Ovary (tissue), 3 donors: ENCODE measurements at regions not wholly inside any gene's neighbourhood (a gene's known extent, or its start where the extent isn't known, plus 50 kb on each side); places are given as distances from the start of the nearest gene placed in this dataset.

Experiments used
- EP300 ChIP-seq: sonication (generic); formaldehyde crosslinking; IDR thresholded peaks from one replicate; pipeline ENCODE4 v1.6.1; 2017; ENCODE audit warnings: antibody characterized with exemption
- POLR2A ChIP-seq: fragments of 450-650 bp; IDR thresholded peaks from one replicate; pipeline ENCODE4 v1.6.1; 2017; ENCODE audit warnings: antibody characterized with exemption, mild to moderate bottlenecking, moderate library complexity
- TF ChIP-seq, protein P1 (sequence below), 3 donors: fragments of 450-650 bp in 2 of 3; fragments of 200-600 bp in 1 of 3; IDR thresholded peaks; one replicate each; pipeline versions ENCODE4 v1.5.1 to v1.8.0; 2016 to 2022; ENCODE audit warnings: antibody characterized with exemption in 3 of 3, mild to moderate bottlenecking in 1 of 3
- donor health status: DM: no; HTN: no; CAD: no.

DNA sequence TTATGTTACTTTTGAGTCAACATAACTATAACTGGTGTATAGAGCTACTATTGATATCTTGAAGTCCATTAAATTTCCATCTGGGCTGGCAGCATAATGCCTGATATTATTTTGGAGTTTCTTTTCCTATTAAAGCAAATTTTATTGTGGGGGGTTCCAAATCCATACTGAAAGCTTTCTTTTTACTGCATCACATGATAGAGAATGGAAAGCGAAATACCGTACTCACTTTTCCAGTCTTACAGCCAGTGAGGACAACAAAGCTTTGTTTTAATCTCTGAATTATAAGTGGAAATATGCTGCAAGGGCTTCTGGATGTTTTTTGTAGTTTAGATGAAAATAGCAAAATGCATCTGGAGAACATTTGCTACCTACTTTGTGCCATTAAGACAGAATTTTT is 477.5 kb upstream of the SEMA3D start:
- TF ChIP-seq, protein P1, sequence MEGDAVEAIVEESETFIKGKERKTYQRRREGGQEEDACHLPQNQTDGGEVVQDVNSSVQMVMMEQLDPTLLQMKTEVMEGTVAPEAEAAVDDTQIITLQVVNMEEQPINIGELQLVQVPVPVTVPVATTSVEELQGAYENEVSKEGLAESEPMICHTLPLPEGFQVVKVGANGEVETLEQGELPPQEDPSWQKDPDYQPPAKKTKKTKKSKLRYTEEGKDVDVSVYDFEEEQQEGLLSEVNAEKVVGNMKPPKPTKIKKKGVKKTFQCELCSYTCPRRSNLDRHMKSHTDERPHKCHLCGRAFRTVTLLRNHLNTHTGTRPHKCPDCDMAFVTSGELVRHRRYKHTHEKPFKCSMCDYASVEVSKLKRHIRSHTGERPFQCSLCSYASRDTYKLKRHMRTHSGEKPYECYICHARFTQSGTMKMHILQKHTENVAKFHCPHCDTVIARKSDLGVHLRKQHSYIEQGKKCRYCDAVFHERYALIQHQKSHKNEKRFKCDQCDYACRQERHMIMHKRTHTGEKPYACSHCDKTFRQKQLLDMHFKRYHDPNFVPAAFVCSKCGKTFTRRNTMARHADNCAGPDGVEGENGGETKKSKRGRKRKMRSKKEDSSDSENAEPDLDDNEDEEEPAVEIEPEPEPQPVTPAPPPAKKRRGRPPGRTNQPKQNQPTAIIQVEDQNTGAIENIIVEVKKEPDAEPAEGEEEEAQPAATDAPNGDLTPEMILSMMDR (IDR thresholded peaks at IDR 0.05): no peak
- TF ChIP-seq POLR2A (no peak), EP300 (no peak)
